AG04450 (cell line): ENCODE measurements at regions not wholly inside any gene's neighbourhood (a gene's known extent, or its start where the extent isn't known, plus 50 kb on each side); places are given as distances from the start of the nearest gene placed in this dataset.
"Not testable (repeated sequence)": the region's sequence is repeated elsewhere in the genome, so short reads cannot be mapped to it uniquely, and the experiment has no call there.

ENCODE experiments used
- CTCF ChIA-PET: fragments of 300-600, 350-600 bp; formaldehyde crosslinking; extraction: SDS; loops from one replicate; lab custom pipeline; 2022; ENCODE audit warnings: antibody characterized with exemption, inconsistent platforms; lab: Charles Lee
- POLR2A ChIA-PET: fragments of 350-600 bp; formaldehyde crosslinking; extraction: SDS; loops from one replicate; lab custom pipeline; 2021; ENCODE audit warnings: antibody characterized with exemption, inconsistent platforms; lab: Yijun Ruan, JAX
- DNase-seq: peaks from one replicate; pipeline ENCODE4 v3.0.0-alpha.2; 2011; ENCODE audit warnings: low read depth, low spot score
- H3K27ac ChIP-seq: one replicate; pipeline ENCODE4 v1.5.1; 2012; ENCODE audit warnings: low read depth, low read length, control low read depth
- H3K27me3 ChIP-seq: one replicate; pipeline ENCODE4 v1.6.0; 2012; ENCODE audit warnings: low read length; ENCODE audit not compliant: control insufficient read depth, insufficient read depth
- H3K4me3 ChIP-seq: 2 replicates; pipeline ENCODE4 v1.5.1; 2011; ENCODE audit warnings: mild to moderate bottlenecking, low read depth, low read length, control low read depth
- H3K9me3 ChIP-seq: 2 replicates; pipeline ENCODE4 v1.5.1; 2012; ENCODE audit warnings: low read length; ENCODE audit not compliant: control insufficient read depth, insufficient read depth
- CTCF ChIP-seq: IDR thresholded peaks from 2 replicates; pipeline ENCODE4 v1.5.1; 2011; ENCODE audit warnings: low read depth, low read length, control low read depth, inconsistent platforms

GRCh38 chr12:114032801-114033200 lies 66.7 kb upstream of the RBM19 start:
- no peak for DNase-seq
- Histone ChIP-seq H3K9me3 (no peaks in the 10 kb centered on the region), H3K27ac (no peak overlapping the region), H3K27me3 (peaks cover 2% of the 10 kb centered on the region), H3K4me3 (no peak overlapping the region)
- no peak for TF ChIP-seq CTCF
- ChIA-PET CTCF (no interaction called here), POLR2A (no interaction called here)

DNA sequence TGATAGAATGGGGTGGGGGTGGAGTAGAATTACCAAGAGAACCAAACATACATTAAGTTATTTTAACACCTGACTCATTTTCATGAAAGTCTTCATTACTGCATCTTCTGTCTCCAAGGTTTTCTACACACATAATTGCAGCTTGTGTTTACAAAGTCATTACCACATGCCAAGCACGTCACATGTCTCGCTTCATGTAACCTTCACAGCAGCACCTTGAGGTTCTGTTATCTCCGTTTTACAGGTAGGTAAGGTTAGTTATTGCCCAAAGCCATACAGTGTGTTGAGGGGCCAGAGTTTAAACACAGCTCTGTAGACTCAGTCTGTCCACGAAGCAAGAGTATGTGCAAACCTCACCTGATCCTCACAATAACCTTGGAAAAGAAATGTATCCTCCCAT lies 64.3 kb upstream of the RBM19 start:
- POLR2A ChIA-PET: no interaction called here
- TF ChIP-seq CTCF: no peak
- DNase-seq: no peak

DNA sequence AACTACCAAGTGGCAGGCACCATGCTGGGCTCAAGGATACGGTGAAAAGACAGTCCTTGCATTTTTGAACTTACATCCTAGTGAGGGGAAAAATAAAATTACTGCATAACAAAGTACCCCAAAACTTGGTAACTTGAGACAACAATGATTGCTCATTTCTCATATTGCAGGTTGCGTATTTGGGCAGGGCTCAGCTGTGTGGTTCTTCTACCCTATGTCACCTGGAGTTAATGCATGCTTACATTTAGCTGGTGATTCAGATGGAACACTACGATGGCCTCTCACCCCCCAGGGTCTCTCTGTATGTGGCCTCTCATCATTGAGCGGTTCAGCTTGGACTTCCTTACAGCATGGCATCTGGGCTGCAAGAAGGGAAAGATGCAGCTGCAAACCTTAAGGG lies 60.7 kb upstream of the RBM19 start:
- ChIA-PET POLR2A (no interaction called here), CTCF (no interaction called here)
- Histone ChIP-seq H3K4me3 (no peak overlapping the region), H3K9me3 (no peaks in the 10 kb centered on the region), H3K27me3 (no peaks in the 10 kb centered on the region), H3K27ac (no peak overlapping the region)
- TF ChIP-seq CTCF: no peak
- DNase-seq: no peak

More for the DNA sequence above, 64.3 kb upstream of the RBM19 start:
- no peaks in the 10 kb centered on the region for H3K9me3 ChIP-seq
- H3K4me3 ChIP-seq: no peak overlapping the region
- CTCF ChIA-PET: no interaction called here
- no peaks in the 10 kb centered on the region for H3K27me3 ChIP-seq
- H3K27ac ChIP-seq: no peak overlapping the region

DNA sequence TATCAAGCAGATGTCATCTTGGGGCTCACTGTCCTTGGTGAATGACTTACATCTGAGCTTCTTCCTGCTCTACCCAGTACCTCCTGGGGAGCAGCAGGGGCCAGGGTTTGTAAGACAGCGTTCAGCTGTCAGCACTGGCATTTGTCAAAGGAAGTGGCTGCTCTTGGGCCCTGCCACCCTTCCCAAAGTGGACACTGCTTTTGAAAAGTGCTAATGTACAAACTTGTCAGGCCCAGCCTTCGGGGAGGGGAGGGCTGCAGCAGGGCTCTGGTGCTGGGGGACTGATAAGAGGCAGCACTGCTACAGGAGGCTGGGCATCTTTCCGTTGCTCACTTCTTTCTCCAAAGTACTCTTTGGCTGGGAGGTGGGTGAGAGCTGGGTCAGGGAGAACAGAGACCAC lies 59.8 kb upstream of the RBM19 start:
- POLR2A ChIA-PET: no interaction called here
- no peak for DNase-seq
- no peak for TF ChIP-seq CTCF
- Histone ChIP-seq H3K4me3 (no peak overlapping the region), H3K27ac (no peak overlapping the region), H3K27me3 (no peaks in the 10 kb centered on the region), H3K9me3 (no peaks in the 10 kb centered on the region)
- CTCF ChIA-PET: no interaction called here

DNA sequence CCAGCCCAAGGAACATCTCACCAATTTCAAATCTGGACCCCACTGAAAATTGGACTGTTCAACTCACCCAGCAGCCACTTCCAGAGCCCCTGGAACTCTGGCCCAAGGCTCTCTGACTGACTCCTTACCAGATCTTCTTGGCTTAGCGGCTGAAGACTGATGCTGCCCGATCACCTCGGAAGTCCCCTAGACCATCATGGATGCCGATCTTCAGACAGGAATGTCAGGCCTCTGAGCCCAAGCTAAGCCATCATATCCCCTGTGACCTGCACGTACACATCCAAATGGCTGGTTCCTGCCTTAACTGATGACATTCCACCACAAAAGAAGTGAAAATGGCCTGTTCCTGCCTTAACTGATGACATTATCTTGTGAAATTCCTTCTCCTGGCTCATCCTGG lies 56.0 kb upstream of the RBM19 start:
- POLR2A ChIA-PET: not testable (repeated sequence)

GRCh38 chr12:114018669-114019068 lies 52.5 kb upstream of the RBM19 start:
- no peak overlapping the region for H3K4me3 ChIP-seq
- H3K9me3 ChIP-seq: no peaks in the 10 kb centered on the region
- no peak for DNase-seq
- POLR2A ChIA-PET: no interaction called here
- TF ChIP-seq CTCF: no peak
- H3K27ac ChIP-seq: no peak overlapping the region
- CTCF ChIA-PET: no interaction called here
- no peaks in the 10 kb centered on the region for H3K27me3 ChIP-seq

More for the DNA sequence above, 56.0 kb upstream of the RBM19 start:
- H3K27ac ChIP-seq, CTCF ChIA-PET, H3K4me3 ChIP-seq, DNase-seq, H3K27me3 ChIP-seq, H3K9me3 ChIP-seq: not testable (repeated sequence)
